RWPE1 (cell line): ENCODE measurements at regions not wholly inside any gene's neighbourhood (a gene's known extent, or its start where the extent isn't known, plus 50 kb on each side); places are given as distances from the start of the nearest gene placed in this dataset.

ENCODE experiments used
- CTCF ChIA-PET: fragments of 350-600 bp; sonication (Branson Sonifier 250); formaldehyde crosslinking; extraction: SDS; loops from one replicate; lab custom pipeline; 2021; lab: Yijun Ruan, JAX
- POLR2A ChIA-PET: fragments of 400-600 bp; formaldehyde crosslinking; extraction: SDS; loops from one replicate; lab custom pipeline; 2020; ENCODE audit warnings: antibody characterized with exemption; ENCODE audit not compliant: low non-redundant PET; lab: Yijun Ruan, JAX
- DNase-seq: peaks from one replicate; pipeline ENCODE4 v3.0.0; 2012; ENCODE audit warnings: low spot score
- H3K27ac ChIP-seq: fragments of 450-650 bp; 2 replicates; pipeline ENCODE4 v1.5.1; 2017
- TF ChIP-seq, protein P1 (sequence below): fragments of 450-650 bp; conservative IDR thresholded peaks from 2 replicates; pipeline ENCODE4 v1.5.1; 2017; ENCODE audit warnings: low read depth, mild to moderate bottlenecking

DNA sequence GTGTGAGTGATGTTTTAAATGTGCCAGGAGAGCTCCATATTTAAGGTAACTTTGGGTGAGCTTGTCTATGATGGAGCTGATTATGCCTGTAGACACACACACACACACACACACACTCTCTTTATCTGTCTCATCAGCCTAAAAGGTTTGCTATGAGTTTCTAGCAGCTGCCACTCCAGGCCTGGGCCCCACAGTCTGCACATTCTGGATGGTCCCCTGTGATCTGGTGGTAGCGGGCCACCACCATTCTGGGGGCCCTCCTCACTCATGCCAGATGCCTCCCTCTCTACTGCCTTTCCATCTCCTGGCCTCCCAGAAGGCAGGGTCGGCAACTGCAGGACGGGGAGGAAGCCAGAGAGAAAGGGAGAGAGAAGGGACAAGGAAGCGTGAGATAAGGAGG, 129.2 kb upstream of the TNR start:
- POLR2A ChIA-PET = no interaction called here
- CTCF ChIA-PET = interaction anchor here (0.6 kb wide), 1 partner anchor 220 kb away, joined by 8 read pairs; no protein-coding TSS in a partner anchor
- no peak overlapping the region for H3K27ac ChIP-seq
- TF ChIP-seq, protein P1, sequence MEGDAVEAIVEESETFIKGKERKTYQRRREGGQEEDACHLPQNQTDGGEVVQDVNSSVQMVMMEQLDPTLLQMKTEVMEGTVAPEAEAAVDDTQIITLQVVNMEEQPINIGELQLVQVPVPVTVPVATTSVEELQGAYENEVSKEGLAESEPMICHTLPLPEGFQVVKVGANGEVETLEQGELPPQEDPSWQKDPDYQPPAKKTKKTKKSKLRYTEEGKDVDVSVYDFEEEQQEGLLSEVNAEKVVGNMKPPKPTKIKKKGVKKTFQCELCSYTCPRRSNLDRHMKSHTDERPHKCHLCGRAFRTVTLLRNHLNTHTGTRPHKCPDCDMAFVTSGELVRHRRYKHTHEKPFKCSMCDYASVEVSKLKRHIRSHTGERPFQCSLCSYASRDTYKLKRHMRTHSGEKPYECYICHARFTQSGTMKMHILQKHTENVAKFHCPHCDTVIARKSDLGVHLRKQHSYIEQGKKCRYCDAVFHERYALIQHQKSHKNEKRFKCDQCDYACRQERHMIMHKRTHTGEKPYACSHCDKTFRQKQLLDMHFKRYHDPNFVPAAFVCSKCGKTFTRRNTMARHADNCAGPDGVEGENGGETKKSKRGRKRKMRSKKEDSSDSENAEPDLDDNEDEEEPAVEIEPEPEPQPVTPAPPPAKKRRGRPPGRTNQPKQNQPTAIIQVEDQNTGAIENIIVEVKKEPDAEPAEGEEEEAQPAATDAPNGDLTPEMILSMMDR = no peak
- DNase-seq = no peak

DNA sequence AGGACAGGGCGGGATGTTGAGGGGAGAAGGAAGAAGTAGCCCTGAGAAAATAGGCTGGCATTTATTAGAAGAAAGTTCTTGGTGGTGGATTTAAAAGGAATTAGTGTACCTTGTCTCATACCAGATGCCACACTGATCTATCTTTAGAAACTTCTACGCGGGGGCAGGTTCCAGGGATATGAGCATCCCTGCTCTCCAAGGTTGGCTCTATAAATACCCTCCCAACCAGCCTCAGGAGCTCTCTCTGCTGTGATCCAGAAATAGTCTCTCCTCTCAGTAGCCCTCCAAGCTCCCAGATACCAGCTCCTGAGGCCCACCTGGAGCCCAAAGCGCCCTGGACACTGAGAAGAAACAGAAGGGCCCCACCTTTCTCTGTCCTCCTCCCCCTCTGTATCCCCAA, 128.3 kb upstream of the TNR start:
- CTCF ChIA-PET = no interaction called here
- DNase-seq = no peak
- no peak overlapping the region for H3K27ac ChIP-seq
- TF ChIP-seq, protein P1 = no peak
- POLR2A ChIA-PET = no interaction called here

DNA sequence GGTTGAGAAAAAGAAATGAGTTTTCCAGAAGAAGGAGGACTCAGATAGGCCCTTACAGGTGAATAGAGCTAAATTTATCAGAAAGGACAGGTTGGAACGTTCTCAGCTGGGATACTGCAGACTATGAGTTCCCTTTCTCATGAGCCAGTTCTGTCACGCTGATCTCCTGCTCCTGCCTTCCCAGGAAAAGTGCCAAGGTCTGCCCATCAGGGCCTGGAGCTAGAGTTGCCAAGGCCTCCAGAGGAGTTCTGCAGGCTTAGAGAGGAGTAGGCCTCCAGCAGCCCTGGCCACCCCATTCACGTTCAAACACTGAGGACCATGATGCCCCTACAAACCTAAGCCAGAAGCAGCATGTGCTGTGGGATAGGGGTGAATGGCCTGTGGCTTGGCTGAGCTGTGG, 126.8 kb upstream of the TNR start:
- H3K27ac ChIP-seq = no peak overlapping the region
- CTCF ChIA-PET = no interaction called here
- POLR2A ChIA-PET = no interaction called here
- TF ChIP-seq, protein P1 = no peak
- no peak for DNase-seq

DNA sequence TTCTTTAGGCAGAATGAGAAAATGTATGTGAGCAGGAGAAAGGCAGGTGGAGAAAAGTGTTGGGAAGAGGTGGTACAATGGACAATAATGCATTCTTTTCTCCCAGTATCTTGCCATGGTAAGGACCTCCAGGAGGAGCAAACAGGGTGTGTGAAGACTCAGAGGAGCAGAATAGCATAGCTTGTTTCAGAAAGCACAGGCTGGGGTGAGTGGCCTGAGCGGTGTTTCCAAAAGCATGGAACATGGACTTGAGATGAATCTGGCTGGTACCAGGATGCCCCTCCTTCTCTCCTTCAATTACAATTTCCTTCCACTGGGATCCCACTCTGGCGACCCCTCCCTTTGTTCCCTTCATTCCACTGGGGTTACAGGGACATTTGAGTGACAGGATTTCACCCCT, 123.4 kb upstream of the TNR start:
- H3K27ac ChIP-seq = no peak overlapping the region
- ChIA-PET POLR2A (no interaction called here), CTCF (no interaction called here)
- DNase-seq = no peak
- TF ChIP-seq, protein P1 = no peak

DNA sequence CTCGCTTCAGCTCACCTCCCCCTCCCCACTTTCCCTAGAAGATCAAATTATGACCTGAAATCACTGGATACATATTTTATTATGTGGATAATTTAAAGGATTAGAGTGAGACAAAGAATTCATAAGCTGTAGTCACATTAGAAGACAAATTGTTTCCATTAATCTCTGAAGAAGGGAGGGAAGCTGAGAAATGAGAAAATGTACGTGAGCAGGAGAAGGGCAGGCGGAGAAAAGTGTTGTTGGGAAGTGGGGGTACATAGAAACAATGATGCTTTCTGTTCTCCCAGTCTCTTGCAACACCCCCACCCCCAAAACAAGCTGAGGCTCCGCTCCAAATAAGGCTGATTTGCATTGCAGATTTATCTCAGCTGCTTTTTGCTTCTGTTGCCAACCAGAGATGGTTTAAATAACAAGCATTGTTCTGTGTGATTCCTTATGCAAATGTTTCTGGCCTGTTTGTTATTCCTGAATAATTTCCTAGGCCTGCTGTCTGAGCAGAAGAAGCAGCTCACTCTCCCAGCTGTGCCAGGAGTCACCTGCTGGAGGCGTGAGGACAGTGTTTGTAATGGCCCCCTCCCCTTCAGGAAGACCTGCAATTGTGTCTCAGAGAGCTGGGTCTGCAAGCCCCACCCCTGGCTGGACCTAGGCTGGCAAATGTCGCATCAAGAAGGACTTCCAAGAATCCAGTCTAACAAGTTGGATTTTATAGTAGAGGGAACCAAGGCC, 121.8 kb upstream of the TNR start:
- no peak for DNase-seq
- ChIA-PET POLR2A (no interaction called here), CTCF (interaction anchor here (0.7 kb wide), 1 partner anchor 778 kb away, joined by 5 read pairs; no protein-coding TSS in a partner anchor)
- TF ChIP-seq, protein P1 = no peak
- no peak overlapping the region for H3K27ac ChIP-seq

DNA sequence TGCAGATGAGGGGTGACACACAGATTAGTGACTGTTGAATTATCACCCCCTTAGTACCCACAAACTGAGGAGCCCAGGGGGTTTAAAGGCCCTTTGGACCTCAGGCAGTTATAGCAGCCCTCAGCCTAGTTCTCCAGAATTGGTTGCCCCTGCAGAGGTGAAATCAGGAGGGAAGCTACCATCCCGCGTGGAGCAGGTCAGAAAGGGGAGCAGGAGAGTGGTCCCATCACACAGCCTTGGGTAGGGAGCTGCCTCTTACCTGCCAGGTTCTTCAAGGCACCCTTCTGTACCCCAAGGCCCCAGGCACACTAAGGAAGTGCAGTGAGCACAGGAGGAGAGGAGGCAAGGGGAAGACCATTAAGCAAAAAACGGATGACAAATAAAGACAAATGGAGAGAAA, 121.2 kb upstream of the TNR start:
- TF ChIP-seq, protein P1 = no peak
- no peak for DNase-seq
- no peak overlapping the region for H3K27ac ChIP-seq
- CTCF ChIA-PET = interaction anchor here (0.5 to 0.6 kb wide), 2 partner anchors 23 to 201 kb away, joined by 3 to 4 read pairs; no protein-coding TSS in a partner anchor
- POLR2A ChIA-PET = no interaction called here
